WERI-Rb-1 (cell line): ENCODE measurements at regions not wholly inside any gene's neighbourhood (a gene's known extent, or its start where the extent isn't known, plus 50 kb on each side); places are given as distances from the start of the nearest gene placed in this dataset.
"Not testable (repeated sequence)": the region's sequence is repeated elsewhere in the genome, so short reads cannot be mapped to it uniquely, and the experiment has no call there.

Experiments
- DNase-seq: peaks from one replicate; pipeline ENCODE4 v3.0.0-alpha.2; 2020
- H3K27ac ChIP-seq: fragments of 250-450 bp; sonication (Bioruptor Pico); 2 replicates; pipeline ENCODE4 v1.5.1; 2020; ENCODE audit warnings: mild to moderate bottlenecking, moderate library complexity
- H3K27me3 ChIP-seq: fragments of 250-450 bp; sonication (Bioruptor Pico); 2 replicates; pipeline ENCODE4 v1.5.1; 2021; ENCODE audit warnings: mild to moderate bottlenecking, low read depth, moderate library complexity; ENCODE audit not compliant: insufficient read depth, severe bottlenecking
- H3K36me3 ChIP-seq: fragments of 250-450 bp; sonication (Bioruptor Pico); 2 replicates; pipeline ENCODE4 v1.5.1; 2020; ENCODE audit warnings: mild to moderate bottlenecking, moderate library complexity
- H3K4me3 ChIP-seq: 2 replicates; pipeline ENCODE4 v1.5.1; 2011; ENCODE audit warnings: low read depth, mild to moderate bottlenecking, control low read depth, low read length
- H3K9me3 ChIP-seq: fragments of 250-450 bp; sonication (Bioruptor Pico); 2 replicates; pipeline ENCODE4 v1.5.1; 2021; ENCODE audit warnings: mild to moderate bottlenecking, moderate library complexity; ENCODE audit not compliant: severe bottlenecking
- CTCF ChIP-seq: IDR thresholded peaks from 2 replicates; pipeline ENCODE4 v1.5.1; 2011; ENCODE audit warnings: low read depth, mild to moderate bottlenecking, control low read depth, inconsistent platforms, low read length

- no peak for DNase-seq
- no peak overlapping the region for H3K4me3 ChIP-seq
- no peaks in the 10 kb centered on the region for H3K9me3 ChIP-seq
- no peaks in the 10 kb centered on the region for H3K36me3 ChIP-seq
- TF ChIP-seq CTCF, result no peak
- H3K27me3 ChIP-seq, result no peaks in the 10 kb centered on the region
- no peak overlapping the region for H3K27ac ChIP-seq
Observed at GRCh38 chr3:19825193-19825592, 108.8 kb downstream of the EFHB start.

- Histone ChIP-seq H3K4me3 (no peak overlapping the region), H3K9me3 (no peaks in the 10 kb centered on the region), H3K27me3 (no peaks in the 10 kb centered on the region), H3K36me3 (no peaks in the 10 kb centered on the region), H3K27ac (no peak overlapping the region)
- no peak for TF ChIP-seq CTCF
- no peak for DNase-seq
Observed at GRCh38 chr3:19822805-19823204, 111.2 kb downstream of the EFHB start.

- DNase-seq, result no peak
- Histone ChIP-seq H3K4me3 (no peak overlapping the region), H3K36me3 (no peaks in the 10 kb centered on the region), H3K27me3 (no peaks in the 10 kb centered on the region), H3K9me3 (no peaks in the 10 kb centered on the region), H3K27ac (no peak overlapping the region)
- no peak for TF ChIP-seq CTCF
Observed at GRCh38 chr3:19816631-19817030, 117.4 kb downstream of the EFHB start.

- Histone ChIP-seq H3K27ac (no peak overlapping the region), H3K4me3 (no peak overlapping the region), H3K27me3 (no peaks in the 10 kb centered on the region), H3K9me3 (no peaks in the 10 kb centered on the region), H3K36me3 (no peaks in the 10 kb centered on the region)
- DNase-seq, result no peak
- TF ChIP-seq CTCF, result no peak
Observed at GRCh38 chr3:19815805-19816204, 118.2 kb downstream of the EFHB start.

- H3K4me3 ChIP-seq, H3K27me3 ChIP-seq, H3K27ac ChIP-seq, H3K9me3 ChIP-seq, DNase-seq, H3K36me3 ChIP-seq: not testable (repeated sequence)
Observed at GRCh38 chr3:19813743-19814142, 120.3 kb downstream of the EFHB start.

- H3K36me3 ChIP-seq, result no peaks in the 10 kb centered on the region
- H3K27ac ChIP-seq, result no peak overlapping the region
- no peaks in the 10 kb centered on the region for H3K27me3 ChIP-seq
- no peak for TF ChIP-seq CTCF
- no peak for DNase-seq
- no peaks in the 10 kb centered on the region for H3K9me3 ChIP-seq
- no peak overlapping the region for H3K4me3 ChIP-seq
Observed at GRCh38 chr3:19811689-19812088, 122.3 kb downstream of the EFHB start.
